ENCODE measurements at regions not wholly inside any gene's neighbourhood (a gene's known extent, or its start where the extent isn't known, plus 50 kb on each side); places are given as distances from the start of the nearest gene placed in this dataset.

DNA sequence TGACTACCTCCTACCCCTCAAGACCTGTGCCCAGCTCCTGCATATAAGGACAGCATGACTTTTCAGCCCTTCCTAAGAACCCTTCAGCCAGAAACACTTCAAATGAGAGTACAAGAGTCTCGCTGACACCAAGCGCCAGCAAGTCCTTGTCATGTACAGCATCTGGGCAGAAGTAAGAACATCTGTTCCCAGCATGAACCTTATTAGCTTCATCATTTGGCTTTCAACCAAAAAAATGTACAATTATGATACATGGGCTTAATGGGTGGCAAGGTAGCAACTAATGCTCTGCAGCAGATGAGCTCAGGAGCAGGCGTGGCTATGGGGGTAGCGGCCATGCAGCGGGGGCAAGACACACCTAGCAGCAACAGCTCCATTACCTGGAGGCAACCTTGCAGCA, 487.6 kb downstream of the COG6 start:
- H3K27ac Mint-ChIP-seq: no peak overlapping the region
- DNase-seq (ENCODE audit: low spot score, unreplicated experiment): no peak
- H3K36me3 Mint-ChIP-seq (ENCODE audit: insufficient read depth): no peaks in the 10 kb centered on the region
- no peaks in the 10 kb centered on the region for H3K9me3 Mint-ChIP-seq (ENCODE audit: low read depth)
- no peaks in the 10 kb centered on the region for H3K4me1 Mint-ChIP-seq (ENCODE audit: low read depth)
- H3K4me3 Mint-ChIP-seq (ENCODE audit: low read depth): no peak overlapping the region
- H3K27me3 Mint-ChIP-seq: peaks cover 23% of the 10 kb centered on the region
- TF ChIP-seq, protein P1, sequence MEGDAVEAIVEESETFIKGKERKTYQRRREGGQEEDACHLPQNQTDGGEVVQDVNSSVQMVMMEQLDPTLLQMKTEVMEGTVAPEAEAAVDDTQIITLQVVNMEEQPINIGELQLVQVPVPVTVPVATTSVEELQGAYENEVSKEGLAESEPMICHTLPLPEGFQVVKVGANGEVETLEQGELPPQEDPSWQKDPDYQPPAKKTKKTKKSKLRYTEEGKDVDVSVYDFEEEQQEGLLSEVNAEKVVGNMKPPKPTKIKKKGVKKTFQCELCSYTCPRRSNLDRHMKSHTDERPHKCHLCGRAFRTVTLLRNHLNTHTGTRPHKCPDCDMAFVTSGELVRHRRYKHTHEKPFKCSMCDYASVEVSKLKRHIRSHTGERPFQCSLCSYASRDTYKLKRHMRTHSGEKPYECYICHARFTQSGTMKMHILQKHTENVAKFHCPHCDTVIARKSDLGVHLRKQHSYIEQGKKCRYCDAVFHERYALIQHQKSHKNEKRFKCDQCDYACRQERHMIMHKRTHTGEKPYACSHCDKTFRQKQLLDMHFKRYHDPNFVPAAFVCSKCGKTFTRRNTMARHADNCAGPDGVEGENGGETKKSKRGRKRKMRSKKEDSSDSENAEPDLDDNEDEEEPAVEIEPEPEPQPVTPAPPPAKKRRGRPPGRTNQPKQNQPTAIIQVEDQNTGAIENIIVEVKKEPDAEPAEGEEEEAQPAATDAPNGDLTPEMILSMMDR (IDR thresholded peaks at IDR 0.05; ENCODE audit: unreplicated experiment): no peak

- H3K4me3 Mint-ChIP-seq (ENCODE audit: low read depth): no peak overlapping the region
- H3K27me3 Mint-ChIP-seq: peaks cover 22% of the 10 kb centered on the region
- no peak overlapping the region for H3K27ac Mint-ChIP-seq
- DNase-seq (ENCODE audit: low spot score, unreplicated experiment): no peak
- no peaks in the 10 kb centered on the region for H3K36me3 Mint-ChIP-seq (ENCODE audit: insufficient read depth)
- H3K4me1 Mint-ChIP-seq (ENCODE audit: low read depth): no peaks in the 10 kb centered on the region
- H3K9me3 Mint-ChIP-seq (ENCODE audit: low read depth): no peaks in the 10 kb centered on the region
- TF ChIP-seq, protein P1 (IDR thresholded peaks at IDR 0.05; ENCODE audit: unreplicated experiment): no peak
Measured at GRCh38 chr13:40143559-40143958, 488.1 kb downstream of the COG6 start.

DNA sequence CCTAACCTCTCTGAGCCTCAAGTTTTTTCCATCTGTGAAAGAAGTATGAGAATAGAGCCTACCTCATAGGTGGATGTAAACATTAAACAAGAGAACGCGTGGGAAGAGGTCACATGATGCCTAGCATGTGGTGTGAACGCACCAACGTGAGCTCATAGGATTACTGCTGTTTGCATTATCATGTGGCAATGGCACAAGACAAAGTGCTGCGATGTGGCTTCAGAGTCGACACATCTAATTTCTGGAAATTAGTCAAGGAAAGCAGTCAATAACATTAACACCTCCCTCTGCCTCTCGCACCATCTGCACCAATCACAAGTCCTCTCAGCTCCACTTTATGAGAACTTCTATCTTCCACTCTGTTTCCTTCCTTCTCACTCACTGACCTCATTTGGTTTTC, 489.7 kb downstream of the COG6 start:
- H3K4me1 Mint-ChIP-seq (ENCODE audit: low read depth): no peaks in the 10 kb centered on the region
- TF ChIP-seq, protein P1 (IDR thresholded peaks at IDR 0.05; ENCODE audit: unreplicated experiment): no peak
- DNase-seq (ENCODE audit: low spot score, unreplicated experiment): no peak
- H3K9me3 Mint-ChIP-seq (ENCODE audit: low read depth): no peaks in the 10 kb centered on the region
- H3K4me3 Mint-ChIP-seq (ENCODE audit: low read depth): no peak overlapping the region
- H3K27me3 Mint-ChIP-seq: peaks cover 17% of the 10 kb centered on the region
- H3K36me3 Mint-ChIP-seq (ENCODE audit: insufficient read depth): no peaks in the 10 kb centered on the region
- no peak overlapping the region for H3K27ac Mint-ChIP-seq

- no peak overlapping the region for H3K27ac Mint-ChIP-seq
- DNase-seq (ENCODE audit: low spot score, unreplicated experiment): no peak
- no peaks in the 10 kb centered on the region for H3K9me3 Mint-ChIP-seq (ENCODE audit: low read depth)
- H3K4me1 Mint-ChIP-seq (ENCODE audit: low read depth): no peaks in the 10 kb centered on the region
- H3K36me3 Mint-ChIP-seq (ENCODE audit: insufficient read depth): no peaks in the 10 kb centered on the region
- H3K4me3 Mint-ChIP-seq (ENCODE audit: low read depth): no peak overlapping the region
- TF ChIP-seq, protein P1 (IDR thresholded peaks at IDR 0.05; ENCODE audit: unreplicated experiment): no peak
- peaks cover 15% of the 10 kb centered on the region for H3K27me3 Mint-ChIP-seq
Measured at GRCh38 chr13:40146063-40146462, 490.6 kb downstream of the COG6 start.

DNA sequence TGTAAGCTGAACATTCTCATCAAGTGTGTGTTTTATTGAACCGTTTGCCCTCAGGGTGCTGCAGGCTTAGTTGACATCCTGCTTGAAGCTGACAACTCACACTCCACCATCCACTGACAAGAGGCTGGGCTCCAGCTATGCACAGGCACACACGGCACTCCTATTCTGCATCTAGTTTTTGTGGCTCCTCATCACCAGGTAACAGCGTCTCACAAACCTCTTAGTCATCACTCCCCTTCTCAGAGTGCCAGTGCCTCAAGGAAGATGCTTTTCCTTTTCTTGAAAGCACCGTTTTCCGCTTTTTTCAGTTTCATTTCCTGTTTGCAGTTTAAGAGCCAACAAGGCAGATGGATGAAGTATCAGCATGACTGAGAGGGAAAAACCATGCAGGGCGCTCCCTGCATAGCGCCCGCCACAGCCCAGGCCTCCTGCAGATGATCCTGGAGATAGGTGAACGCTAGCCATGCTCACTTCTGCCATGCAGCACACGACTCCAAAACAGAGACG, 491.2 kb downstream of the COG6 start:
- Mint-ChIP-seq H3K9me3 (ENCODE audit: low read depth) (no peaks in the 10 kb centered on the region), H3K27me3 (peaks cover 15% of the 10 kb centered on the region), H3K4me1 (ENCODE audit: low read depth) (no peaks in the 10 kb centered on the region), H3K36me3 (ENCODE audit: insufficient read depth) (no peaks in the 10 kb centered on the region), H3K27ac (no peak overlapping the region), H3K4me3 (ENCODE audit: low read depth) (no peak overlapping the region)
- TF ChIP-seq, protein P1 (IDR thresholded peaks at IDR 0.05; ENCODE audit: unreplicated experiment): no peak
- DNase-seq (ENCODE audit: low spot score, unreplicated experiment): no peak
